ENCODE measurements at regions not wholly inside any gene's neighbourhood (a gene's known extent, or its start where the extent isn't known, plus 50 kb on each side); places are given as distances from the start of the nearest gene placed in this dataset.

DNA sequence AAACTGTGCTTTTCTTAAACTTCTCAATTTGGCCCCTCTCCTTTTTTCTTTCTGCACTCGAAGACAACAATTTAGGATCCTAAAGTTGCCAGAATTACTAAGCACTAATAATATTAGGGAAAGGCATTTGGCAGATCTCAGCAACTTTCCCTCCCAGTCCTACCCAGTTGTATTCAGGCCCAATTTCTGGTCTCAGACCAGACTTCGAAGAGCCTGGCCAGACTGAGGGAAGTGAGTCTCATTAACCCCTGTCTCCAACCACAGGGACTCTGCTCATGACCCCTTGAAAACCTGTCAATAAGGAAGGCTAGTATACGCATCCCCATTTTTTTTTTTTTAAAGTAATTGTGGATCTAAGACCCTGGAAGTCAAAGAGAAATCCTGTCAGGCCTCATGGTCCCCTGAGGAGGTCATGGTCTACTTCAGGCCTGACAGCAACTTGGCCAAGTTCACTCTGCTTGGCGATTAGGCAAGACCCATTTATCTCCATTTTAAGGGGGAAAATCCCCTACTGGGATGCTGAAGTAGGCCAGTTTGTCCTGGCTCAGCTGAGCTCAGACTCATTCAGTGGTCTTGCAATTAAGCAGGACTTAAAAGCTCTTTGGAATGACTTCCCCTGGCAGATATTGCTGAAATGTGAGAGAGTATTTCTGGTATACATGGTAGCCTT is 521.0 kb downstream of the FUT8 start:
- peak in 6 of 58 donors; percentile 5 to 31 (median 16) for DNase-seq

DNA sequence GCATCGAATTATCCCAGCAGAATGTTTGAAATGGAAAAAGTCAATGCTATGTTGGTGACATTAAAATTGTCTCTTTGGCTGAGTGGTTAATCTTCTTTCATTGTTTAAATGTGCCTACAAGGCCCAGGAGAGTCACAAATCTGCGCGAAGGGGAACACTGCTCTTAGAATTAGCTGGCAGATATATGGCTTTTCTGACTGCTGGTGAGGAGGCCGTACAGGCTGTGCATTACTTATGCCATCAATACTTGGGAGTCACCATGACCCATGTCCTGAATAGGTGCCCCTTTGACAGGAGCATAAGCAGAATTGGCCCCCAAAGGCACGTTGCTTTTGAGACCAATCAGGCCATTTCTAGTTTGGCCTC is 521.5 kb downstream of the FUT8 start:
- DNase-seq = no peak

DNA sequence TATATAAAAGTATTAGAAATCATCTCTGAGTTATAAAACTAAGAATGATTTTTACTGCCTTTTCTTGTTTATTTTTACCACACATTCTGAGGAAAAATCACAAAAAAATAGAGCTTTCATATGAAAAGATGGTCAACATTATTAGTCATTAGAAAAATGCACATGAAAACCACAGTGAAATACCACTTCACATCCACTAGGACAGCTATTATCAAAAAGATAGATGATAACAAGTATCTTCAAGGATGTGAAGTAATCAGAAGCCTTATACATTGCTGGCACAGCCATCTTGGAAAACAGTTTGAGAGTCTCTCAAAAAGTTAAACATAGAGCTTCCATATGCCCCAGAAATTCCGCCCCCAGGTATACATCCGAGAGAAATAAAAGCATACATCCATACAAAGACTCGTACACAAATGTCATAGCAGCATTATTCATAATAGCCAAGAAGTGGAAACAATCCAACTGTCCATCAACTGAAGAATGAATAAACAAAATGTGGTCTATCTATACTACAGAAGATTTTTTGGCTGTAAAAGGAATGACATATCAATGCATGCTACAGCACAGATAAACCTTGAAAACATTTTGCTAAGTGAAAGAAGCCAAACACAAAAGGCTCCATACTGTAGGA is 523.9 kb downstream of the FUT8 start:
- no peak for DNase-seq

DNA sequence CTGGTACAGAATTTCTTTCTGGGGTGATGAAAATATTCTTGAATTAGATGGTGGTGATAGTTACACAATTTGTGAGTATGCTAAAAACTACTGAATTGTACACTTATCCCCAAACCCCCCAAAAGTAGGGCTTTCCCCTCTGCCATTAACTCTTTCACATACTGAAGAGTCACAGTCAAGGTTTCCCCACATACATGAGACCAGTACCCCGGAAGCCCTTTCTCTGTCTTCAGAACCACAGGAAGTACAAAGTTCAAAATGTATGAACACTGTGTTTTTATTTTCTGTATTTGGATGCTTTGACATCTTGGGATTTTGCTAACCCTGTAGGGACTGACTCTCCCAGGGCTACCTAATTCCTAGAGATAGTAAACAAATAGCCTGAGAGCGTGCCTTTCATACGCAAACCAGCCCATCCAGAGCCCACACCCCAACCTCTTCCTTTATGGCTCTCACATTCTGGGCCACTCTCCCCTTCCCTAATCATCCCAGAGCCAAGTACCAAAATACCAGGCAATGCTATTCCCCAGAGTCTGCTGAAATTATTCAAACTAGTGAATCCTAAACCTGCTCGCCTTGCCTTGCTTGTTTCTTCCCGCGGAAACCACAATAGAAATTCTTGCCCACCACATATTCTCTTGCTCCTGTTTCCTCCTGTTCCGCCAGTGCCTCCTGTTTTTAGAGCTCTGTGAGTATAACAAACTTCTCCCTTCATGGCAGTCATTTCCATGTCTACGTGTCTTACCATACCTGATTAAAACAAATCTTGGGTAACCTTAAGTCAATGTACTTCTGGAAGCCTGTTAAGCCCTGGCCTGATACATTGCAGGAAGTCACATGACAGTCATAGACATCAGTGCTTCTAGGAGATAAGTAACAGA is 524.8 kb downstream of the FUT8 start:
- DNase-seq = no peak

DNA sequence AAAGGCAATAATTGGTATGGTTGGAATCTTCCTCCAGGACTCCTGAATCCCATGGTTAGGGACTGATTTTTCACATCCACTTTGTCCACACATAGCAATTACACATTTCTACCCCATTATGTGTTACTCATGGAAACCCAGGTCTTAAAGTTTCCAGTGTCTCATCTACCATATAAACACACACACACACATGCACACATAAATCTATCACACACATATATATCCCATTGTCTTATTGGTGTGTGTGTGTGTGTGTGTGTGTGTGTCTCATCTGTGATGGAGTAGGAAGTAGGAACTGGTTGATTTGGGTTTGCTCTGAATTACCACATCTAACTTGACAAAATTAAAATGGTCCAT is 525.4 kb downstream of the FUT8 start:
- no peak for DNase-seq

DNA sequence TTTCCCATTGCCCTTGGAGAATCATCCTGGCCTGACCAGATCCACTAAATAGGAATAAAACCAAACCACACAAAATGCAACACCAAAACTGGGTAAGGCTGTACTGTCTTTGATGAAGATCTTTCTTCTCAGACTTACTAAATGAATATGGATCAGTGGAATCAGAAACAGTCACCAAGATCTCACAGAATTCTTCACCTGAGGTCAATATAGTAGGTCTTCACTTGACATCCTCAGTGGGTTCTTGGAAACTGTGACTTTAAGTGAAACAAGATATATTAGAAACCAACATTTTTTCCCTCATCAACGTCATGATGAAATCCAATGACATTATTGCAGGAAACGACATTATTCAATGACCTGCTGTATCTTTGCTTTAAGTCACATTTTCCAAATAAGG is 526.2 kb downstream of the FUT8 start:
- DNase-seq = no peak

DNA sequence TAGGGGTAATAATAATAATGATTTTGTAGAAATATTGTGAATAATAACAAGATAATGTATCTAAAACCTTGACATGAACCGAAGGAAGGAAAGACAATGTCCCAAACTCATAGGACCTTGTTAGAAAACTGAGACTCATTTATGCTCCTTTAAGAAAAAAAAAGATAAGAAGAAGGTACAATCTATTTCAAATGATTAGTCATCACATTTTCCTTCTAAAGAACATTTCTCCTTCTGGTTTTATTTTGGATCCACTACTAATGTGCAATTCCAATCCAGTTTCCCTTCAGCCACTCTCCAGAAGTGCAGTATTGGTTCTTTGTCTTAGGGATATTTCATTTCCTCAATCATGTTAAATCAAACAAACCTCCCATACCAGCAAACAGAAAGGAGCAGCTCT is 526.7 kb downstream of the FUT8 start:
- DNase-seq = no peak

DNA sequence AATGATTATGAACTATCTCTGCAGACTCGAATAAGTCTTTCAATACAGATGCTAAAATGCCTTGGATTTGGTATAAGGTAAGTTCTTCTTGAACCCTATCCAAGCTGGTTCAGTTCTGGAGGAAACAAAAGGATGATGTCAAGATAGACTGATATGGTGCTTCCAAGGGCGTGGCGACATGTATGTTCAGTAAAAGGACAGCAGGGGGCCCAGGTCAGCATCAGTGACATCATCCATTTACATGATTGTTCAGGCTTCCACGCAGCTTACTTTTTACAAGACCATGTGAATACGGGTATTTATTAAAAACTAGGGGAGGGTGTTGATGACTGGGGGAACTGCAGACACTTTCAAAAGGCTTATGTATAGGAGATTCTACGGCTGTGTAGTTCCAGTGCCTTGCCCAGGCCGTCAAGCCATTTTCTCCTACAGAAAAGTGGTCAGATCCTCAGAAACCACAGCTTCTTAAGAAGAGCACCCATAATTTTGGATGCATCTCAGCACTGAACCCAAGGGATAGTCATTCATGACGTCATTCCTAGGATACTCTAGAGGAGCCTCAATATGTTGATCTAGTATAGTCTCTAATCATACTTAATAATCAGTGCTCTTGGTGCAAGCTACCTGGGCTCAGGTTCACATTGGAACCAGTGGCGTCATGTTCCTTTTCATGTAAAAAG is 527.7 kb downstream of the FUT8 start:
- DNase-seq = no peak

DNA sequence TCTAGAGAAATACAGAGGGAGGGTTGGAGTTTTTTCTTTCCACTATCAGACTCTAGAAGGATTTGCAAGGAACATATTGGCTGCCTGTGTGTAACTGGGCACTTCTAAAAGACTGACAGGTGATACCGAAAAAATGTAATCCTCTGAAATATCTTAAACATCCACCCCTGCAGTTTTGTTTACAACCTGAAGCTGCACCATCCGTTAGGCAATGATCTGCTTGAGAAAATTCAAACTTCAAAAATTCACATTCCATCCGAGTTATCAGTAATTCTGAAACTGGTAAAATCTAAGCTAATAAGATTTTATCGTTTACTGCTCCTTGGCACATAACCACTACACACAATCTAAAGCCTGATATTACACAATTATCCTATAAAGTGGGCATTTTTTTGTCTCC is 528.6 kb downstream of the FUT8 start:
- DNase-seq = no peak

DNA sequence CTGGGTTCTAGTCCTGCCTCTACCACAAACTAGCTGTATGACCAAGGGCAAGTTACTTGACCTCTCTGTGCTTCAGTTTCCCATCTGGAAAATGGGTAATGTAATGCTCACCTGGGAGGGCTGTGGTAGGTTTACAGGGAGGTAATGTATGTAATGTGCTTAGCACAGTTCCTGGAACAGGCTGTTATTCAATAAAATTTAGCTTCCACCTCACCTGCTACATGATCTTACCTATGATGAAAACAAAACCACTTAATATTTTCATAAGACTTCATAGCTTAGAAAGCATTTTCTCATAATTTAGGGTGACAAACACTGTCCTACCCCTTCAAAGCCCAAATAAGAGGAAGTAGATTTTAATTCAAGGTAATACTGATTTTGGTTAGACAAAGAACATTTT is 530.6 kb downstream of the FUT8 start:
- DNase-seq = no peak

DNA sequence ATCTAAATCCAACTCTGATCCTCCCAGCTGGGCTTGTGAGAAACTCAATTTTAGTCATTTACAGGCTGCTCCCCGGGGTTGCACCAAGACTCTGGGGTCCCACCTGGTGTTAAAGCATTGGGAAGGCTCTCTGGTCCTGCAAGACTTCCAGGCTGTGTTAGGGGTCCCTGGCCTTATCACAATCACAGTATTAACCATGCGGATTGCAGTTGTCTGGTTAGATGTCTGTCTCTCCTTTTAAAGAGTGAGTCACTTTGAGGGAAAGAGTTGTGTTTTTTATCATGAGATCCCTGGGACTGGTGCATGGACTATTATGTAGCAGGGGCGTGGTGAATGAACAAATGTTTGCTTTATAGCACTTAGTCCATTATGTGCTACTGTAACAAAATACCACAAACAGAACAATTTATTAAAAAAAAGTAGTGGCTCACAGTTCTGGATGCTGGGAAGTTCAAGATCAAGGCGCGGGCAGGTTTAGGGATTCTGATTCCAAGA is 531.4 kb downstream of the FUT8 start:
- DNase-seq = no peak

DNA sequence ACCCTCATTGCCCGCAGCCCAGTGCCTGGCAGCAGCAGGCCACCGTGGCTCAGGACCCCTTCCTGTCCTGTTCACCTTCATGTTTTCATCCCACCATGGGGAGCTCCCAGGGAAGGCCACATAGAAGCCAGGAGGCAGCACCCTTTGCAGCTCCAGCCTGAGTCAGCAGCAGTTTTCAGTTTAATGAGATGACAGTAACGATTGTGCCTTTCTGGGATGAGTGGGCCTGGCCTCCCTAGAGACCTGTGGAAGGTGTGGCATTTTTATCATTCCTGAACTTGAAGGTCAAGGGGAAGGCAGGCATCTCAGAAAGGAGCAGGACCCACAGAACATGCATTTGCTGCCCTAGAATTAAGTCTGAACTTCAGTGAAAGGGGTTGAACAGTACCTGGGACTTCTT is 532.8 kb downstream of the FUT8 start:
- DNase-seq = no peak

DNA sequence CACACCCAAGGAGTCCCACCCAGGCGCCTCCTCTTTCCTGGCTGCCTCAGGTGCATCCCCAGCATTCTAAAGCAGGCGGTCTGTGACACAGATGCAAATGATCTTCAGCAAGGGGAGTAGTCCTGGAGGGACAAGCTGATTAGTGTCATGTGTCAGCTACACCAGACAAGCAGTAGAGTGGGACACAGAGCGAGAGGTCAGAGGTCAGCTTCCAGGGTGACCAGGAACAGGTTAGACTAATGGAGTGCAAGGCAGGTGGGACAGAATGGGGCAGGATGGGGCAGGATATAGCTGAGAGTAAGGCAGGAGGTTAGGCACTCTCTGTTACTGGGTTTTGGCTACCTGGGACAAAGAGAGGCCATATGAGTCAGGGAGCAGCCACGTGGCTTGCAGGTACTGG is 534.0 kb downstream of the FUT8 start:
- no peak for DNase-seq

DNA sequence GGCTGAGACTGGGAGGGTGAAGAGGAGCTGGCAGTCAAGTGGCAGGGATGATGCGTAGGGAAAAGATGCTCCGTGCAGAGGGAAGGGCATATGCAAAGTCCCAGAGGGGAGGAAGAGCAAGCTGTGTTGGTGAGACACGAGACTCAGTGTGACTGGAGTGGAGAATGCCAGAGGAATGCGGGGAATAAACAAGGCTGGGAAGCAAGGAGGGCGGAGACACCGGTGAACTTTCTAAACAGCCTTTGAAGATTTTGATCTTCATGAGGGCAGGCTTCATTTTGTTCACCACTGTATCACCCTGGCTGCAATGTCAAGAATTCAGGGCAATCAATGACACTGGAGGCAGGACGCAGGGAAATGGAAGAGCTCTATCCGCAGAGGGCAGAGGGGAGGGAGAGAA is 535.8 kb downstream of the FUT8 start:
- no peak for DNase-seq

DNA sequence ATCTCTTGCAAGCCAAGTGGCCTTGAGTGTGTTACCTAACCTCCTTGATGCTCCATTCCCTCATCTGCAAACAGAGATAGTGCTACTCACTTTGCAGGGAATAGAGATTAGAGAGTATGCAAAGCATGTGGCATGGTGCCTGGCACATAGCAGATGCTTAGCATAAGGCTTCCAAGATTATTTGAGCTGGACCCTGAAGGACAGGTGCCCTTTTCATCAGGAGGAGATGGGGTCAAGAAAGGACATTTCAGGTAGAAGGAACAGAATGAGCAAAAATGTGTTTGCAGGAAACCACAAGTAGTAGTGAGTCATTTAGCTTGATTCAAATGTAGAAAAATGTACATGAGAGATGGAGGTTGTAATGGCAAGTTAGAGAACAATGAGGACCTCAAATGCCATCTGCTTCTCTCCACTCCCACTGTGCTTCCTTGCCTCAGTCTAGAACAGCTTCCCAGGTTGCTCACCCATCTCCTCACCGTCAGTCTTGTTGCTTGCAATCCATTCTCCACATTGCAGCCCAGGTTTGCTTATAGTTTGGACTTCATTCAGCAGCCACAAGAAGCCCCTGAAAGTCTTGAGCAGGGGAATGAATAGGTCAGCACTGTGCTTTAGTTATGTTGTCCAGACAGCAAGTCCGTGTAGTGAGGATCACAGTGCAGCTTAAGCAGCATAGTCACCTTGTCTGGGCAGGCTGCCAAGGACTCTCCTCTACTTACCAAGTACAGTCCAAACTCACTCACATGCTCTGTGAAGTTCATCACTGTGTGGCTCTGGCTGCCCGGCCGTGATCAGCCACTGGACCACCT is 536.3 kb upstream of the CCDC196 start:
- DNase-seq = peak in 1 of 58 donors; percentile 5

DNA sequence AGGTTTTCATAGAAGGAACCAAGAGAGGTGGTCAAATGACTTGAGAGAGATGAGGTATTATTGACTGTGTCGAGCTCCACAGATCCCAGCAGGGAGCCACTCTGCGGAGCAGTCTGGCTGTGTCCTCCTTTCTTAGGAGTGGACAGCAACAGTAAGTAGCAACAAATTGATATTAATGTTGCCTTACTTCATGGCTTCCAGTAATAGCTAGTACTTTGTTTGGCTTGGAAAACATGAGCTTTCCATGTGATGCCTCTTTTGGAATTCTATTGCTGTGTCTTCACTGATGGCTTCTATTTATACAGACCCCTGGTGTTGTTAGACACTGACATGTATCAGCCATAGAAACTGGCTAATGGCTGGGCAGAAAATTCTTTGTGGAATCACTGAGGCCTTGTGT is 531.2 kb upstream of the CCDC196 start:
- DNase-seq = no peak

DNA sequence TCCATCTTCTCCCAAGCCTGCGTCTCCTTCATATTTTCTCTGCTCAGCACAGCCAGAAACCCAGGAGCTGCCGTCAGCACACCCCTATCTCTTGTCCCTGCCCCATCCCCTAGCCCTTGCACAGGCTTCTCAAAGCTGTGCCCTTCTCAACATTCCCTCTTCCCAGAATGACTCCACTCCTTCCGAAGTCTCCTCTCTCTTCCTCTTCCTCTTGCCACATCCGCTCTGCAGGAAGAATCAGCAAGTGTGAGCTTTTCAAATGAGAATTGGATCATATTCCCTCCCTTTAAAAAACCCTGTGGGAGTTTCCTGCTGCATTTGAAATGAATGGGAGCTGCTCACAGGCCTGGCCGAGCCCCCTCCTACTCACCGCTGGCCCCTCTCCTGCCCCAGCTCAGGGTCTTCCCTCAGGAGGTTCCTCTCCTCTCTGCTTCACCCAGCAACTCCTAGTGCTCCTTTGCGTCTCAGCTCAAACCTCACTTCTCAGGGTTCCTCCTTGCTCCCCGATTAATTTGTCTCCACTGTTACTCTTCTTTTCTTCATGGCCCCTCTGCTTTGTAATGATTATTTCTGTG is 528.5 kb upstream of the CCDC196 start:
- no peak for DNase-seq

DNA sequence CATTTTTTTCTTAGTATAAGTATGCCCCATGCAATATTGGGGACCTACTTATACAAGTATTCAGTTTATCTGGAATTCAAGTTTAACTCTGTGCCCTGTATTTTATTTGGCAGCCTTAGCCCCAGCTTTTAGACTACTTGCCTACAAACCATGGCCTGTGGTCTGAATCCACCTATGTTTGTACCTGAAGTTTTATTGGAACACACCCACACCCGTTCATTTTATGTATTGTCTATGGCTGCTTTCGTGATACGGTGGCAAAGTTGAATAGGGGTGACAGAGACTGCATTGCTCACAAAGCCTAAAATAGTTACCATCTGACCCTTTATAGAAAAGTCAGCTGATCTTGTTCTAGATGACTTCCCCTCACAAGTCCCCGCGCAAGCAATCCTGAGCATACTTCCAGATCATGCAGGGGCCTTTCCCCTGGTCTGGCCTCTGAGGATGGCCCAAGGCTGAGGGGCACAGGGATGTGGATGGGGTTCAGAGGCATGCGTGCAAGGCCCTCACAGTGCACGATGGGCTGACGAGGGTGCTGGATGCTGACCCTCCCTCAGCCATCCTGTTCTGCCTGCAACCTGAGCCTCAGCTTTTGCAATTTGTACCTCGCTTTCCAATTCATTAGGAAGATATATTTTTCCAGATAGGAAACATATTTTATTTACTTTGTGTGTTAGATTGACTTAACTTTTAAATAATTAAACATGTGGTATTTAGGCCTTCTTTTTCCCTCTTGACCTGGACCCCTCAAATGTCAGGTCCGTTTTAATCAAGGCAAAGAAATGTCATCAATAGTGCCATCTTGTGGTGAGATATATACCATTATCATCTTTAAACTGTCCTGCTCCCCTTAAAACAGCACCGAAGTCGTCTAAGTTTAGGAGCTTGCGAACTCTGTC is 527.3 kb upstream of the CCDC196 start:
- DNase-seq = peak in 1 of 58 donors; percentile 4

DNA sequence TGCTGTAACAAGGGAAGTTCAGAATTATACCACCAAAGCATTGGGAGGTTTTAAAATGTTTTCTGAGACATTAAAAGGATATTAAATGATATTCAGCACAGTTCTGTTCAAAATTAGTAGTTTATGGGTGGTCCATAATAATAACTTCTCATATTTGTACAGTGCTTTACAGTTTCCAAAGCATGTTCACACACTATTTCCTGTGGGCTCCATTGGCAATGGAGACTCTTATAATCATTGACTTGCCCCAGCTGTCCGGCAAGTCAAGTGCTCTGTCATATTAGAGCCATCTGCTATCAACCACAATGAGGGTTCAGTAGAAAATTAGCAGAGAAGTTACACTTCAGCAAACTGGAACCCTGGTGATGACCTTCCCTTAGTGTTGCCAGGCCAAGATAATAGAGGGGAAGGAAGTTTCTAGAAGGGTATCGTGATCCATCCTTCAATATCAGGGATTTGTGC is 526.6 kb upstream of the CCDC196 start:
- no peak for DNase-seq

Data from anterior cingulate cortex (tissue), 58 donors.